GM12865 (cell line): ENCODE measurements at regions not wholly inside any gene's neighbourhood (a gene's known extent, or its start where the extent isn't known, plus 50 kb on each side); places are given as distances from the start of the nearest gene placed in this dataset.
"Not testable (repeated sequence)": the region's sequence is repeated elsewhere in the genome, so short reads cannot be mapped to it uniquely, and the experiment has no call there.

Source experiments
- DNase-seq: peaks from one replicate; pipeline ENCODE4 v3.0.0; 2010; ENCODE audit warnings: low read depth
- H3K4me3 ChIP-seq: 2 replicates; pipeline ENCODE4 v1.5.1; 2011; ENCODE audit warnings: mild to moderate bottlenecking, low read depth, low read length, control low read depth
- TF ChIP-seq, protein P1 (sequence below): IDR thresholded peaks from 2 replicates; pipeline ENCODE4 v1.5.1; 2011; ENCODE audit warnings: low read length, control low read depth, low read depth, inconsistent platforms; ENCODE audit not compliant: insufficient read depth; ENCODE audit errors: missing control alignments

DNA sequence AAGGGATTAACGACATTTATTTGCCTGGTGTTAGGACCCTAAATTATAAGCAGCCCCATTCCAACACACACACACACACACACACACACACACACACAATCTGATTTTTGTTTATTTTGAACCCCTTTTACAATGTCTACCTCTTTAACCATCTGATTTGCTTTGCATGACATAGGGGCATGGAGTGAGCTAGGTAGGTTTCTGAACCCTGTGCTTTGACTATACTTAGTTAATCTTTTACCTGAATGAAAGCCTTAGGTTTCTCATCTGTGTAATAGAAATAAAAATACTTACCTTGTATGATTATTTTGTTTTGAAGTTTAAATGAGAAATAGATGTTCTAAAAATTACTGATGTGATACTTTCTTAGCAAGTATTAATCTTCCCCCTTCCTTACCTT lies 94.7 kb upstream of the FOLH1 start:
- DNase-seq = no peak
- TF ChIP-seq, protein P1, sequence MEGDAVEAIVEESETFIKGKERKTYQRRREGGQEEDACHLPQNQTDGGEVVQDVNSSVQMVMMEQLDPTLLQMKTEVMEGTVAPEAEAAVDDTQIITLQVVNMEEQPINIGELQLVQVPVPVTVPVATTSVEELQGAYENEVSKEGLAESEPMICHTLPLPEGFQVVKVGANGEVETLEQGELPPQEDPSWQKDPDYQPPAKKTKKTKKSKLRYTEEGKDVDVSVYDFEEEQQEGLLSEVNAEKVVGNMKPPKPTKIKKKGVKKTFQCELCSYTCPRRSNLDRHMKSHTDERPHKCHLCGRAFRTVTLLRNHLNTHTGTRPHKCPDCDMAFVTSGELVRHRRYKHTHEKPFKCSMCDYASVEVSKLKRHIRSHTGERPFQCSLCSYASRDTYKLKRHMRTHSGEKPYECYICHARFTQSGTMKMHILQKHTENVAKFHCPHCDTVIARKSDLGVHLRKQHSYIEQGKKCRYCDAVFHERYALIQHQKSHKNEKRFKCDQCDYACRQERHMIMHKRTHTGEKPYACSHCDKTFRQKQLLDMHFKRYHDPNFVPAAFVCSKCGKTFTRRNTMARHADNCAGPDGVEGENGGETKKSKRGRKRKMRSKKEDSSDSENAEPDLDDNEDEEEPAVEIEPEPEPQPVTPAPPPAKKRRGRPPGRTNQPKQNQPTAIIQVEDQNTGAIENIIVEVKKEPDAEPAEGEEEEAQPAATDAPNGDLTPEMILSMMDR = no peak
- H3K4me3 ChIP-seq = no peak overlapping the region

DNA sequence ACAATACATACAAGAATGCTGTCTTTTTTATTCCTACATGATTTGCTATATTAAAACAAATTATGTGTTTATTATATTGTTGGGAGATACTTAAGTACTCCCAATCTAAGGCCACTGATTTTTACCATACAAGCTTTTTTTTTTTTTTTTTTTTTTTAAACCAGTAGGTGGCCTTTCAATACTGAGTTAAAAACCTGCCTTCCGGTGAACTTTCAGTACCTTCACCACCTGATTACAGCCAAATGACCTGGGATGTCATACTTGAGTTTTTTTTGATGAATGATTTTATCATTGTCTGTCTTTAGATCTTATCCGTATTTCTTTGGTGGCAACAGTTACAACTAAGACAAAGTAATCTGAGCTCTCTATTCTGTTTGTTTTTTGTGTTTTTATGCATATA lies 94.0 kb upstream of the FOLH1 start:
- H3K4me3 ChIP-seq = no peak overlapping the region
- DNase-seq = peak; percentile 0
- TF ChIP-seq, protein P1 = no peak

DNA sequence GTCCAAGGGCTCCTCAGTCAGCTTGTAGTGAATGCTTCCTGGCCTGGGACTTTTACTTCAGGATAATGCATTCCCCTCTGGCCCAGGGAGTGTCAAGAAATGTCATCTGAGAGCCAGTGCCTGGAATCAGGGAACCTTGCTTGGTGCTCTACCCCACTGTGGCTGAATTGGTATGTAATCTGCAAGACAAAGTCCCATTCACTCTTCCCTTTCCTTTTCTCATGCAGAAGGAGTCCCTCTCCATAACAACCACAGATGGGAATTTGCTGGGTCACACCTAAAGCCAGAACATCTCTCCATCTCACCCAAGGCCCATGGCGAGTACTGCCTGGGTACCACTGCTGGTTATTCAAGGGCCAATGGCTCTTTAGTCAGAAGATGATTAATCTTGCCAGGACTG lies 89.6 kb upstream of the FOLH1 start:
- not testable (repeated sequence) for H3K4me3 ChIP-seq, DNase-seq

DNA sequence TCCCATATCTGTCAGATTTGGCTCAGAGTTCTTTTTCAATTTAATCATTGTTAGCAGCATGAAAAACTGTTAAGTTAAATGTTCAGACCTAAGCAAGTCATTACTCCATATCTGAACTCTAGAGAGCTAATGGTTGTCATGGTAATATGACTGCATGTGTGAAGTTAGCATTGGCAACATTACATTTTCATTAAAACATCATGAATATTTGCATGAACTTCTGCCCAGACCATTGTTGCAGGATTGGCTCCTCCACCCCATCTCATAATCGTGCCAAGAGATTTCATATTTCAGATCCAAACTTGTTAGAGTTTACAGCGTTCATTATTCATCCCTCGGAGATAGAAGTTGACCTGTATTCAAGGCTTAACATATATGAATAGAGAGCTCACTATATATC lies 75.5 kb upstream of the FOLH1 start:
- H3K4me3 ChIP-seq, DNase-seq: not testable (repeated sequence)

DNA sequence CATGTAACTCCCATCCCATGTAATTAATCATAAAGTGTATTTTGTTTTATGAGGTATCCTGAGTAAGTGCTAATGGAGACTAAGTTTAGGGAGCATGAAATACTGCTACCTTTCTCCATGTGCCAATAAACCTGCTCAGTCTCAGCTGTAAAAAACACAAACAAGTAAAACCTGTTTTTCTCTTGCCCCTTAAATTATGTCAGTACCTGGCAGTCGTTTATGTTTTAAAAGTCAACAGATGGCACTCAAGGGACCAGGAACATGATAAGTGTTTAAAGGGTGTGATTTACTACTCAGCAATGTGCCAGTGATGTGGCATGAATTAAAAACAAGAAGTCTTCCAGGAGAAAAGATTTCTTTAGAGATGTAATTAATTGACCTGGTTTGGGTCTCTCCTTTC lies 74.9 kb upstream of the FOLH1 start:
- not testable (repeated sequence) for H3K4me3 ChIP-seq, DNase-seq

DNA sequence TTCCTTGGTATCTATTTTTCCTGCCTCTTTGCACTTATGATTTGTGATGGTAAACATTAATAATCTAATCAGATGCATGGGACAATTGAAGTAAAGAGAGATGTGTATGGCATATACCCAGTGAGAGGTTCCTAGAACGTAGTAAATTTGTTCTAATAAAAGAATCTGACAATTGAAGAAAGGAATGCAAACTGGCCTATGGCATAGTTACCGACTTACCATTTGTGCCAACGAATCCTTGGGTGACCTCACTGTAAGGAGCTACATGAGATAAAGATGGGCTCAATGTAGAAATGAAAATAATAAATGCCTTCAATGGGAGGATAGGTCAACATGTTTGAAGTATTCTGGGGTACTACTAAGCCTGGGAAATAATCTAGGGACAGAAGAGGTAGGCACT lies 73.7 kb upstream of the FOLH1 start:
- H3K4me3 ChIP-seq, DNase-seq: not testable (repeated sequence)

DNA sequence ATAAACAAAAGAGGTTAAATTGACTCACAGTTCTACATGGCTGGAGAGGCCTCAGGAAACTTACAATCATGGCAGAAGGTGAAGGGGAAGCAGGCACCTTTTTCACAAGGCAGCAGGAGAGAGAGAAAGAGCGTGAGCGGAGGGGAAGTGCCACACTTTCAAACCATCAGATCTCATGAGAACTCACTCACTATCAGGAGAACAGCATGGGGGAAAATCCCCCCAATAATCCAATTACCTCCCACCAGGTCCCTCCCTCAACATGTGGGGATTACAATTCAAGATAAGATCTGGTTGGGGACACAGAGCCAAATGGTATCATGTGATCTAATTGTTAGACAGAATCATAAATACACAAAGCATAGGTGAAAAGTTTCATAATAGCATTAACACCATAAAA lies 69.5 kb upstream of the FOLH1 start:
- not testable (repeated sequence) for H3K4me3 ChIP-seq, DNase-seq
